OCI-LY1 (cell line): ENCODE measurements at regions not wholly inside any gene's neighbourhood (a gene's known extent, or its start where the extent isn't known, plus 50 kb on each side); places are given as distances from the start of the nearest gene placed in this dataset.

Experiments used
- H2AFZ ChIP-seq: fragments of 200-600 bp; sonication (generic), shearing (Covaris generic); 2 replicates; pipeline ENCODE4 v1.6.0; 2014; ENCODE audit warnings: antibody characterized with exemption, mild to moderate bottlenecking, low read length
- H3F3A ChIP-seq: fragments of 200-600 bp; sonication (generic), shearing (Covaris generic); 2 replicates; pipeline ENCODE4 v1.6.0; 2014; ENCODE audit warnings: mild to moderate bottlenecking, antibody characterized with exemption, low read length, moderate library complexity; ENCODE audit not compliant: insufficient read depth
- H3K27ac ChIP-seq: fragments of 200-600 bp; sonication (generic); 2 replicates; pipeline ENCODE4 v1.5.1; 2014; ENCODE audit warnings: low read length, mixed run types, mild to moderate bottlenecking, low read depth; ENCODE audit not compliant: poor library complexity, severe bottlenecking
- H3K27me3 ChIP-seq: fragments of 200-600 bp; sonication (generic); 2 replicates; pipeline ENCODE4 v1.6.0; 2014; ENCODE audit warnings: antibody characterized with exemption, mild to moderate bottlenecking, low read length, moderate library complexity; ENCODE audit not compliant: insufficient read depth
- H3K36me3 ChIP-seq: fragments of 200-600 bp; sonication (generic); 2 replicates; pipeline ENCODE4 v1.6.1; 2014; ENCODE audit warnings: mild to moderate bottlenecking, antibody characterized with exemption, low read length, moderate library complexity, mixed read lengths; ENCODE audit not compliant: insufficient read depth
- H3K4me1 ChIP-seq: fragments of 200-600 bp; sonication (generic); 2 replicates; pipeline ENCODE4 v1.5.1; 2014; ENCODE audit warnings: mild to moderate bottlenecking, low read length, moderate library complexity; ENCODE audit not compliant: insufficient read depth, severe bottlenecking
- H3K4me2 ChIP-seq: fragments of 200-600 bp; sonication (generic), shearing (Covaris generic); 2 replicates; pipeline ENCODE4 v1.6.1; 2014; ENCODE audit warnings: low read length
- H3K4me3 ChIP-seq: fragments of 200-600 bp; sonication (generic); 2 replicates; pipeline ENCODE4 v1.5.1; 2014; ENCODE audit warnings: low read length, low read depth, mild to moderate bottlenecking, mixed read lengths; ENCODE audit not compliant: poor library complexity, severe bottlenecking
- H3K79me2 ChIP-seq: fragments of 200-600 bp; shearing (Covaris generic); 2 replicates; pipeline ENCODE4 v1.6.1; 2016; ENCODE audit warnings: mixed run types, low read length, mixed read lengths; ENCODE audit not compliant: insufficient read depth
- H3K9ac ChIP-seq: fragments of 200-600 bp; sonication (generic), shearing (Covaris generic); 2 replicates; pipeline ENCODE4 v1.6.1; 2014; ENCODE audit warnings: mild to moderate bottlenecking, low read length, mixed read lengths
- H3K9me2 ChIP-seq: fragments of 200-600 bp; sonication (generic), shearing (Covaris generic); 2 replicates; pipeline ENCODE4 v1.6.1; 2014; ENCODE audit warnings: low read depth, mild to moderate bottlenecking, low read length, mixed read lengths
- H3K9me3 ChIP-seq: fragments of 200-600 bp; shearing (Covaris generic); 2 replicates; pipeline ENCODE4 v1.6.1; 2014; ENCODE audit warnings: low read length, mixed read lengths
- H4K20me1 ChIP-seq: fragments of 200-600 bp; sonication (generic), shearing (Covaris generic); 2 replicates; pipeline ENCODE4 v1.6.0; 2016; ENCODE audit warnings: mild to moderate bottlenecking, low read length; ENCODE audit not compliant: insufficient read depth
- CTCF ChIP-seq: fragments of 200-600 bp; sonication (generic), shearing (Covaris generic); IDR thresholded peaks from 2 replicates; pipeline ENCODE4 v1.5.1; 2017; ENCODE audit warnings: mild to moderate bottlenecking, antibody characterized with exemption, low read length, moderate library complexity, mixed read lengths
- EZH2 ChIP-seq: fragments of 200-600 bp; sonication (generic), shearing (Covaris generic); IDR thresholded peaks from 2 replicates; pipeline ENCODE4 v1.8.0; 2017; ENCODE audit warnings: borderline replicate concordance, mixed run types, mild to moderate bottlenecking, antibody characterized with exemption, low read length, moderate library complexity, mixed read lengths

DNA sequence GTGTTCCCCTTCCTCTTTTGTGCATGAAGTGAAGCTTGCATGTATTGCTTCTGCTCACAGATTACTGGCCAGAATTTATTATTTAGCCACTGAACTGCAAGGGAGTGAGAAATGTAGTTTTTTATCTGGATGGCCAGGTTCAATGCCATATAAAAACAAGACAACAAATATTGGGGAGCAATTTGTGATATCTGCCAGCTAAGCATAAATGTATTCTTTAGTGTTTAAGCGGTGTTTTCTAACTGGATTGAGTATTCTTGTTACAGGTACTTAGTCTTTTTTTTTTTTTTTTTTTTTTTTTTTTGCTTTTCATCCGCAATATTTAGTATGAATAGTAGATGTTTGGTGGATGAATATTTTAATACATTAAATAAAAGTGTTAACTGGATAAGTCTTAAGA lies 158.2 kb downstream of the TFAP2B start:
- Histone ChIP-seq H3F3A (no peaks in the 10 kb centered on the region), H3K9ac (no peak overlapping the region)
- TF ChIP-seq EZH2 (no peak), CTCF (no peak)

DNA sequence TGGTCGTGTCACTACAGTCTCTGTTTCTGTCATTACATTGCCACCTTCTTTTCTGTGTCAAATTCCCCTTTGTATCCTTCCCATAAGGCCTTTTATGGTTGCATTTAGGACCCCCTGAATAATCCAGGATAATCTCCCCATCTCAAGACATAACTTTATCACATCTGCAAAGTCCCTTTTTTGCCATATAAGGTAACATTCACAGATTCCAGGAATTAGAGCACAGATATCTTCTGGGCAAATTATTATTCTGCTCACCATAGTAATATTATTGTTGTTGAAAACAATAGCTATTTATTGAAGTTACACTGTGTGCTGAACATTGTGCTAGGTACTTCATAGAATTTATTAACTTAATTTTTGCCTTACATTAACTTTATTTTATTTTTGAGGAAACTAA lies 159.1 kb downstream of the TFAP2B start:
- Histone ChIP-seq H3K36me3 (no peaks in the 10 kb centered on the region), H3K79me2 (no peaks in the 10 kb centered on the region), H4K20me1 (no peaks in the 10 kb centered on the region), H3K9me3 (no peaks in the 10 kb centered on the region), H3K27me3 (no peaks in the 10 kb centered on the region), H3F3A (no peaks in the 10 kb centered on the region), H3K4me3 (no peak overlapping the region), H3K4me1 (no peaks in the 10 kb centered on the region), H2AFZ (no peak overlapping the region), H3K4me2 (no peak overlapping the region), H3K27ac (no peak overlapping the region), H3K9me2 (no peaks in the 10 kb centered on the region), H3K9ac (no peak overlapping the region)
- TF ChIP-seq CTCF (no peak), EZH2 (no peak)

More for the DNA sequence above, 158.2 kb downstream of the TFAP2B start:
- Histone ChIP-seq H3K4me3 (no peak overlapping the region), H3K4me1 (no peaks in the 10 kb centered on the region), H3K9me2 (no peaks in the 10 kb centered on the region), H3K9me3 (no peaks in the 10 kb centered on the region), H3K27ac (no peak overlapping the region), H3K27me3 (no peaks in the 10 kb centered on the region), H3K36me3 (no peaks in the 10 kb centered on the region), H4K20me1 (no peaks in the 10 kb centered on the region), H3K4me2 (no peak overlapping the region), H3K79me2 (no peaks in the 10 kb centered on the region), H2AFZ (no peak overlapping the region)

- no peaks in the 10 kb centered on the region for H4K20me1 ChIP-seq
- no peak overlapping the region for H3K27ac ChIP-seq
- H3K4me1 ChIP-seq: no peaks in the 10 kb centered on the region
- no peaks in the 10 kb centered on the region for H3K9me2 ChIP-seq
- H3F3A ChIP-seq: no peaks in the 10 kb centered on the region
- no peak overlapping the region for H3K9ac ChIP-seq
- H2AFZ ChIP-seq: no peak overlapping the region
- no peaks in the 10 kb centered on the region for H3K27me3 ChIP-seq
- H3K36me3 ChIP-seq: no peaks in the 10 kb centered on the region
- TF ChIP-seq CTCF: no peak
- TF ChIP-seq EZH2: no peak
- no peaks in the 10 kb centered on the region for H3K79me2 ChIP-seq
- no peak overlapping the region for H3K4me2 ChIP-seq
- no peaks in the 10 kb centered on the region for H3K9me3 ChIP-seq
- no peak overlapping the region for H3K4me3 ChIP-seq
Measured at GRCh38 chr6:50978380-50979170, 159.9 kb downstream of the TFAP2B start.
